GM19025 (cell line): ENCODE measurements at regions not wholly inside any gene's neighbourhood (a gene's known extent, or its start where the extent isn't known, plus 50 kb on each side); places are given as distances from the start of the nearest gene placed in this dataset.
"Not testable (repeated sequence)": the region's sequence is repeated elsewhere in the genome, so short reads cannot be mapped to it uniquely, and the experiment has no call there.

Experiments used
- ATAC-seq: cut with Tn5 transposase; IDR thresholded peaks from one replicate; pipeline ENCODE4 v1.9.1; 2021; ENCODE audit warnings: mild to moderate bottlenecking, low read depth, moderate library complexity; ENCODE audit not compliant: unreplicated experiment

GRCh38 chr18:39444957-39445356 lies 1879.4 kb upstream of the CELF4 start:
- ATAC-seq = not testable (repeated sequence)

- ATAC-seq = no peak
Measured at GRCh38 chr18:39441648-39442047, 1876.0 kb upstream of the CELF4 start.

GRCh38 chr18:39435996-39436395 lies 1870.4 kb upstream of the CELF4 start:
- ATAC-seq = no peak

GRCh38 chr18:39435209-39435608 lies 1869.6 kb upstream of the CELF4 start:
- no peak for ATAC-seq

GRCh38 chr18:39434223-39434920 lies 1868.8 kb upstream of the CELF4 start:
- ATAC-seq = no peak

- no peak for ATAC-seq
Measured at GRCh38 chr18:39425172-39425850, 1859.7 kb upstream of the CELF4 start.

- no peak for ATAC-seq
Measured at GRCh38 chr18:39424261-39424660, 1858.7 kb upstream of the CELF4 start.

GRCh38 chr18:39421276-39421675 lies 1855.7 kb upstream of the CELF4 start:
- ATAC-seq = no peak

GRCh38 chr18:39419315-39419714 lies 1853.7 kb upstream of the CELF4 start:
- ATAC-seq = no peak

- ATAC-seq = no peak
Measured at GRCh38 chr18:39415471-39415870, 1849.9 kb upstream of the CELF4 start.

GRCh38 chr18:39414009-39414700 lies 1848.6 kb upstream of the CELF4 start:
- no peak for ATAC-seq

- no peak for ATAC-seq
Measured at GRCh38 chr18:39406941-39407340, 1841.3 kb upstream of the CELF4 start.

GRCh38 chr18:39403121-39403520 lies 1837.5 kb upstream of the CELF4 start:
- no peak for ATAC-seq

- ATAC-seq = no peak
Measured at GRCh38 chr18:39399662-39400061, 1834.1 kb upstream of the CELF4 start.

- ATAC-seq = no peak
Measured at GRCh38 chr18:39396168-39396567, 1830.6 kb upstream of the CELF4 start.

- ATAC-seq = no peak
Measured at GRCh38 chr18:39389800-39390379, 1824.3 kb upstream of the CELF4 start.

- no peak for ATAC-seq
Measured at GRCh38 chr18:39380866-39381265, 1815.3 kb upstream of the CELF4 start.

GRCh38 chr18:39380186-39380725 lies 1814.7 kb upstream of the CELF4 start:
- ATAC-seq = no peak

GRCh38 chr18:39375066-39375465 lies 1809.5 kb upstream of the CELF4 start:
- no peak for ATAC-seq

- ATAC-seq = no peak
Measured at GRCh38 chr18:39371996-39372395, 1806.4 kb upstream of the CELF4 start.

GRCh38 chr18:39366656-39367055 lies 1801.1 kb upstream of the CELF4 start:
- ATAC-seq = no peak
